ENCODE measurements at regions not wholly inside any gene's neighbourhood (a gene's known extent, or its start where the extent isn't known, plus 50 kb on each side); places are given as distances from the start of the nearest gene placed in this dataset.

DNA sequence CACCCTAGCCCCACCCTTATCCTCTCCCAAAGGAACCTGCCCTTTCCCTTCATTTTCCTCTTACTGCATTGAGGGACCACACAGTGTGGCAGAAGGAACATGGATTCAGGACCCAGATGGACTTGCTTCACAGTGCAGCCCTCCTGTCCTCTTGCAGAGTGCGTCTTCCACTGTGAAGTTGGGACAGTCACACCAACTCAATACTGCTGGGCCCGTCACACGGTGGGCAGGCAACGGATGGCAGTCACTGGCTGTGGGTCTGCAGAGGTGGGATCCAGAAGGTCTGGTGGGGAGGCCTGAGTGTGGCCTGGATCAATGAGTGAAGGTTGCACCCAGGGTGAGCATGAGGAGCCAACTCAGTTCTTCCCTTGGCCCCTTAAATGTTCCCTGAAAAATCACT is 129.9 kb upstream of the B3GAT1 start:
- Histone ChIP-seq H3K36me3 (replicated peaks; ENCODE audit: low read depth, low read length) (no peaks in the 10 kb centered on the region), H3K79me2 (ENCODE audit: low read length) (no peaks in the 10 kb centered on the region), H3K9me3 (ENCODE audit: insufficient read depth, low read length) (no peaks in the 10 kb centered on the region), H3K4me1 (ENCODE audit: low read length) (no peaks in the 10 kb centered on the region), H3K4me2 (ENCODE audit: low read length) (no peak overlapping the region), H4K20me1 (ENCODE audit: insufficient read depth, low read length) (no peaks in the 10 kb centered on the region), H3K9ac (ENCODE audit: low read length) (no peak overlapping the region), H3K27ac (ENCODE audit: low read length) (no peak overlapping the region), H3K4me3 (ENCODE audit: low read length) (no peak overlapping the region), H3K27me3 (ENCODE audit: low read depth, low read length) (no peaks in the 10 kb centered on the region), H2AFZ (ENCODE audit: low read depth, low read length) (no peak overlapping the region)
- TF ChIP-seq CTCF (IDR thresholded peaks at IDR 0.05; ENCODE audit: low read depth, low read length) (no peak), EZH2phosphoT487 (IDR thresholded peaks at IDR 0.05; ENCODE audit: low read depth) (no peak)

DNA sequence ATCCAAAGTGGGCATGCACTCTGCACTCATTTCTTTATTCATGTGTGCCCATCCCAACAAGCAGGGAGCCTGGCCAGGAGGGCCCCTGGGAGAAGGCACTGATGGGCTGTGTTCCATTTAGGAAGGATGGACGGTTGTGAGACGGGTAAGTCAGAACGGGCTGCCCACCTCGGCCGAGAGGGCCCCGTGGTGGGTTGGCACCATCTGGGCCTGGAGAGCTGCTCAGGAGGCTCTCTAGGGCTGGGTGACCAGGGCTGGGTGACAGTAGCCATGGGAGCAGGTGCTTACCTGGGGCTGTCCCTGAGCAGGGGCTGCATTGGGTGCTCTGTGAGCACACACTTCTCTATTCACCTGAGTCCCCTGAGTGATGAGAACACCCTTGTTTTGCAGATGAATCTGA is 129.3 kb upstream of the B3GAT1 start:
- Histone ChIP-seq H3K4me3 (ENCODE audit: low read length) (no peak overlapping the region), H3K79me2 (ENCODE audit: low read length) (no peaks in the 10 kb centered on the region), H3K27me3 (ENCODE audit: low read depth, low read length) (no peaks in the 10 kb centered on the region), H2AFZ (ENCODE audit: low read depth, low read length) (no peak overlapping the region), H3K27ac (ENCODE audit: low read length) (no peak overlapping the region), H3K9me3 (ENCODE audit: insufficient read depth, low read length) (no peaks in the 10 kb centered on the region), H4K20me1 (ENCODE audit: insufficient read depth, low read length) (no peaks in the 10 kb centered on the region), H3K4me2 (ENCODE audit: low read length) (no peak overlapping the region), H3K36me3 (replicated peaks; ENCODE audit: low read depth, low read length) (no peaks in the 10 kb centered on the region), H3K4me1 (ENCODE audit: low read length) (no peaks in the 10 kb centered on the region), H3K9ac (ENCODE audit: low read length) (no peak overlapping the region)
- no peak for TF ChIP-seq EZH2phosphoT487 (IDR thresholded peaks at IDR 0.05; ENCODE audit: low read depth)
- no peak for TF ChIP-seq CTCF (IDR thresholded peaks at IDR 0.05; ENCODE audit: low read depth, low read length)

DNA sequence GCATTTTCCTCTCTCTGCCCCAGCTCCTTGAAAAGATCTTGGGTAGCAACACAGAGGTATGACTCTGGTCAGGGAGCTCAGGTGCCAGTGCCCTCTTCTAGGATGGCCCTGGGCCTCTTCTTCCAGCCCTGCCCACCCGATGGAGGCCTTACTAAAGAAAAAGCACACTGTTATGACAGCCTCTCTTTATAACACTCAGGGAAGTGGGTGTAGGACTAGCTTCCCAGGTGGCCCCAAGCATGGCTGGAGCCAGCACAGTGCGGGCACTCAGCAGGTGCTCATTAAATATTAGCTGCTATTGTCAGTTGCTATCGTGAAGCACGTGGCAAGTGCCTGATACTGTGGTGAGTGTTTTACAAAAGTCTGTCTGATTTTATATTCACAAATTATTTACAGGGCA is 127.2 kb upstream of the B3GAT1 start:
- Histone ChIP-seq H3K27ac (ENCODE audit: low read length) (no peak overlapping the region), H3K4me2 (ENCODE audit: low read length) (no peak overlapping the region), H4K20me1 (ENCODE audit: insufficient read depth, low read length) (no peaks in the 10 kb centered on the region), H3K9me3 (ENCODE audit: insufficient read depth, low read length) (no peaks in the 10 kb centered on the region), H2AFZ (ENCODE audit: low read depth, low read length) (no peak overlapping the region), H3K27me3 (ENCODE audit: low read depth, low read length) (no peaks in the 10 kb centered on the region), H3K4me3 (ENCODE audit: low read length) (no peak overlapping the region), H3K36me3 (replicated peaks; ENCODE audit: low read depth, low read length) (no peaks in the 10 kb centered on the region), H3K79me2 (ENCODE audit: low read length) (no peaks in the 10 kb centered on the region), H3K9ac (ENCODE audit: low read length) (no peak overlapping the region), H3K4me1 (ENCODE audit: low read length) (no peaks in the 10 kb centered on the region)
- TF ChIP-seq CTCF (IDR thresholded peaks at IDR 0.05; ENCODE audit: low read depth, low read length) = no peak
- no peak for TF ChIP-seq EZH2phosphoT487 (IDR thresholded peaks at IDR 0.05; ENCODE audit: low read depth)

DNA sequence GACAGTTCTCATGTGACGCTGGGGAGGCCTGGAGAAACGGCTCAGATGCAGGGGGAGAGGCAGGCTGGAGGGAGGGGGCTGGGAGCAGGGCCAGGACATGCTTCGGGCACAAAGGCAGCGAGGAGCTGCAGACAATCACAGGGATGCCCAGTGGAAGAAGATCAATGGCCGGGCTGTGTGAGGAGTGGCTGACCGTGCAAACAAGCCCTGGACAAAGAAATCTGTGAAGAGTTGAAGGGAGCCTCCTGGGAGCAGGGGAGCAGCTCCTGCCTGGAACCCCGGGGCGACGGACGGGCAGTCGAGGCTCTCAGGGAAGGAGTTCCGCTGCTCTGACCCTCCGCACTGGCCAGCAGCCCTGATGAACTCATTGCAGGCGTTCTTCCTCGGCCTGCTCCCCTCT is 126.7 kb upstream of the B3GAT1 start:
- Histone ChIP-seq H3K36me3 (replicated peaks; ENCODE audit: low read depth, low read length) (no peaks in the 10 kb centered on the region), H3K4me1 (ENCODE audit: low read length) (no peaks in the 10 kb centered on the region), H3K4me2 (ENCODE audit: low read length) (no peak overlapping the region), H3K9me3 (ENCODE audit: insufficient read depth, low read length) (no peaks in the 10 kb centered on the region), H2AFZ (ENCODE audit: low read depth, low read length) (no peak overlapping the region), H4K20me1 (ENCODE audit: insufficient read depth, low read length) (no peaks in the 10 kb centered on the region), H3K27me3 (ENCODE audit: low read depth, low read length) (no peaks in the 10 kb centered on the region), H3K9ac (ENCODE audit: low read length) (no peak overlapping the region), H3K4me3 (ENCODE audit: low read length) (no peak overlapping the region), H3K79me2 (ENCODE audit: low read length) (no peaks in the 10 kb centered on the region), H3K27ac (ENCODE audit: low read length) (no peak overlapping the region)
- no peak for TF ChIP-seq CTCF (IDR thresholded peaks at IDR 0.05; ENCODE audit: low read depth, low read length)
- no peak for TF ChIP-seq EZH2phosphoT487 (IDR thresholded peaks at IDR 0.05; ENCODE audit: low read depth)
